ENCODE measurements at regions not wholly inside any gene's neighbourhood (a gene's known extent, or its start where the extent isn't known, plus 50 kb on each side); places are given as distances from the start of the nearest gene placed in this dataset.

DNA sequence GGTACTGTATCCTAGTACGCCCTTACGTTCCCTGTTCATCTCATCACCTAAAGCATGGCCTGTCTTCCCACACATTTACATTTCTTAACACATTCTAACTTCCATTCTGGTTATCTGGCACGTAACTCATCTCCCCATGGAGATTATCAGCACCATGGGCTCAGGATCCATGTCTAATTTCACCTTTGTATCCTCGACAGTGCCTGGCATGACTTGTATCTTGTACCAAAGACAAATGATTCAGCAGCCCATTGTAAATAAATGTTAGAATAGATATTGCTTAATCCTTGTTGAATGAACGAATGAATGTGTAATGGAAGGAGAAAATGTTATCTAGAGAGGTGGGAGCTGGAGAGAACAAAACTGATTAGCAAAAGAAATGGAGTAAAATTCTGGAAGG lies 69.7 kb upstream of the TPM1 start:
- TF ChIP-seq EZH2 (optimal IDR thresholded peaks at IDR 0.05; ENCODE audit: low read depth, low read length), result no peak
- TF ChIP-seq, protein P1, sequence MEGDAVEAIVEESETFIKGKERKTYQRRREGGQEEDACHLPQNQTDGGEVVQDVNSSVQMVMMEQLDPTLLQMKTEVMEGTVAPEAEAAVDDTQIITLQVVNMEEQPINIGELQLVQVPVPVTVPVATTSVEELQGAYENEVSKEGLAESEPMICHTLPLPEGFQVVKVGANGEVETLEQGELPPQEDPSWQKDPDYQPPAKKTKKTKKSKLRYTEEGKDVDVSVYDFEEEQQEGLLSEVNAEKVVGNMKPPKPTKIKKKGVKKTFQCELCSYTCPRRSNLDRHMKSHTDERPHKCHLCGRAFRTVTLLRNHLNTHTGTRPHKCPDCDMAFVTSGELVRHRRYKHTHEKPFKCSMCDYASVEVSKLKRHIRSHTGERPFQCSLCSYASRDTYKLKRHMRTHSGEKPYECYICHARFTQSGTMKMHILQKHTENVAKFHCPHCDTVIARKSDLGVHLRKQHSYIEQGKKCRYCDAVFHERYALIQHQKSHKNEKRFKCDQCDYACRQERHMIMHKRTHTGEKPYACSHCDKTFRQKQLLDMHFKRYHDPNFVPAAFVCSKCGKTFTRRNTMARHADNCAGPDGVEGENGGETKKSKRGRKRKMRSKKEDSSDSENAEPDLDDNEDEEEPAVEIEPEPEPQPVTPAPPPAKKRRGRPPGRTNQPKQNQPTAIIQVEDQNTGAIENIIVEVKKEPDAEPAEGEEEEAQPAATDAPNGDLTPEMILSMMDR (IDR thresholded peaks at IDR 0.05; ENCODE audit: low read length), result no peak

Data from MM.1S (cell line).